ENCODE measurements at regions not wholly inside any gene's neighbourhood (a gene's known extent, or its start where the extent isn't known, plus 50 kb on each side); places are given as distances from the start of the nearest gene placed in this dataset.
A peak's percentile ranks its signal among the peaks of the same experiment; 100 is the strongest.
"Not testable (repeated sequence)": the region's sequence is repeated elsewhere in the genome, so short reads cannot be mapped to it uniquely, and the experiment has no call there.

- not testable (repeated sequence) for DNase-seq
These were observed 317.7 kb upstream of the THBS1 start for GRCh38 chr15:39262995-39263772.

- no peak for DNase-seq
These were observed 315.6 kb upstream of the THBS1 start for GRCh38 chr15:39265261-39265660.

- DNase-seq, result no peak
These were observed 314.0 kb upstream of the THBS1 start for GRCh38 chr15:39266890-39267289.

GRCh38 chr15:39267685-39268084 lies 313.2 kb upstream of the THBS1 start:
- DNase-seq, result no peak

- no peak for DNase-seq
These were observed 311.5 kb upstream of the THBS1 start for GRCh38 chr15:39269352-39269751.

- DNase-seq, result no peak
These were observed 311.1 kb upstream of the THBS1 start for GRCh38 chr15:39269821-39270220.

GRCh38 chr15:39270221-39270855 lies 310.5 kb upstream of the THBS1 start:
- DNase-seq, result no peak

GRCh38 chr15:39270934-39271333 lies 309.9 kb upstream of the THBS1 start:
- peak; percentile 22 for DNase-seq

GRCh38 chr15:39272901-39273300 lies 308.0 kb upstream of the THBS1 start:
- no peak for DNase-seq

GRCh38 chr15:39273717-39274411 lies 307.0 kb upstream of the THBS1 start:
- no peak for DNase-seq

GRCh38 chr15:39275066-39275465 lies 305.8 kb upstream of the THBS1 start:
- DNase-seq, result no peak

- no peak for DNase-seq
These were observed 301.6 kb upstream of the THBS1 start for GRCh38 chr15:39279311-39279710.

- no peak for DNase-seq
These were observed 299.8 kb upstream of the THBS1 start for GRCh38 chr15:39281094-39281493.

GRCh38 chr15:39282663-39283208 lies 298.1 kb upstream of the THBS1 start:
- DNase-seq, result no peak

GRCh38 chr15:39283531-39283930 lies 297.3 kb upstream of the THBS1 start:
- DNase-seq, result no peak

GRCh38 chr15:39285071-39285470 lies 295.8 kb upstream of the THBS1 start:
- no peak for DNase-seq

GRCh38 chr15:39285663-39286062 lies 295.2 kb upstream of the THBS1 start:
- DNase-seq, result no peak

GRCh38 chr15:39286706-39287105 lies 294.2 kb upstream of the THBS1 start:
- DNase-seq, result no peak

- DNase-seq, result no peak
These were observed 293.3 kb upstream of the THBS1 start for GRCh38 chr15:39287322-39288195.

GRCh38 chr15:39290711-39291435 lies 290.0 kb upstream of the THBS1 start:
- DNase-seq, result no peak

GRCh38 chr15:39291690-39292089 lies 289.2 kb upstream of the THBS1 start:
- no peak for DNase-seq

- DNase-seq, result no peak
These were observed 283.9 kb upstream of the THBS1 start for GRCh38 chr15:39296955-39297354.

Data from T1000 (cell line).